ENCODE measurements at regions not wholly inside any gene's neighbourhood (a gene's known extent, or its start where the extent isn't known, plus 50 kb on each side); places are given as distances from the start of the nearest gene placed in this dataset.
"Not testable (repeated sequence)": the region's sequence is repeated elsewhere in the genome, so short reads cannot be mapped to it uniquely, and the experiment has no call there.

DNA sequence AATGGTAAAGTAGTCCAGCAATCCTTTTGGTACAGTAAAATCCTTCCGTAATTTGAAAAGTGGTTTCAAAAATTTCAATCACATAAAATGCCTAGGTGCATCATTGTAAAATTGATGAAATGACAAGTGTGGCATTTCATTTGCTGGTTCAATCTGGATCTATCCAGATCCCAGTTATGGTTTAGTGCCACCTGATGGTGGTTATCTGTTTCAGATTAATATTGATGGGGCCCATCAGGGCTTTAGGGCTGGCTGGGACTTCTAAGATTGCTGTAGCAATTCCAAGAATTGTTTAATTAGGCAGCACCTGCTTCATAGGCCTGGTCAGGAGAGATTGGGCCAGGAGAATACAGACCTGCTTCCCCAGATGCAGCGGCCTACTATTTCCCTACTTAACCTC is 55.5 kb upstream of the PIK3C3 start:
- Mint-ChIP-seq H3K27me3 (peaks cover 18% of the 10 kb centered on the region), H3K4me1 (no peaks in the 10 kb centered on the region), H3K4me3 (no peak overlapping the region), H3K27ac (no peak overlapping the region), H3K9me3 (no peaks in the 10 kb centered on the region)
- DNase-seq (no peak), ATAC-seq (no peak)

DNA sequence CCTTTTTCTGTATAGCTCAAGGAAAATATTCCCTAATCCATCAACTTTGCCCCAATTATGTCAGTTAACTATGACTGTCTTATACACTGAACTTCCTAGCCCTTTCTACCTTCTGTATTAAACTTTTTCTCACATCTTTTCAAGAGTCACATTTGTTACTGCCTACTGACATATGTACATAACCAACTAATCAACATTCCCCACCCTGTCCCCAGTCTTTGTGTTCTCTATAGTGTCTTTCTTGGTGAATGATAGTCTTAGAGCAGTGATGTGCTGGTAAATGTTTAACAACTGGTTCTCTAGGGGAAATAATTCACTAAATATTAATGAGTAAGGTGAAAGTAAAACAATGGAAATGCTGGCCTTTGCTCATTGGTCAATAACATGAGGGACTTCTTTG is 61.6 kb upstream of the PIK3C3 start:
- peaks cover 18% of the 10 kb centered on the region for H3K27me3 Mint-ChIP-seq
- H3K4me1 Mint-ChIP-seq = no peaks in the 10 kb centered on the region

DNA sequence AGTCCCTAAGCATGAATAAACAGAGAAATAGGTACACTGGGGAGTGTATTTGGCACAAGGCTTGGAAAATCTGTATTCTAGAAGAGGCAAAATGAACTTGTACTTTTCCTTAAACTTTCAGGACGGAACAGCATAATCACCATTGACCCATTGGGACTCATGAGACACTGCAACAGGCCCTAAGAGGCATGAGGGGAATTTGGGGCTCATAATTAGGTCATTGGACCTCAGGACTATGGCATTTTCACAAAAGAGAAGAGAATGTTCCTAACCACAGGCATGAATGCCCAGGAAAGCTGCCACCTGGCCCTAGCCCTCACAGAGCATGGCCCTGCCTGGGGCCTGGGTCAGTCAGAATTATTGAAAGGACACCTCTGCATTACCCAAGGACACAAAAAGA is 67.9 kb upstream of the PIK3C3 start:
- Mint-ChIP-seq H3K4me3 (no peak overlapping the region), H3K4me1 (no peaks in the 10 kb centered on the region), H3K27me3 (no peaks in the 10 kb centered on the region), H3K9me3 (no peaks in the 10 kb centered on the region), H3K27ac (no peak overlapping the region)
- ATAC-seq (no peak), DNase-seq (no peak)

More for the DNA sequence above, 61.6 kb upstream of the PIK3C3 start:
- no peaks in the 10 kb centered on the region for H3K9me3 Mint-ChIP-seq
- H3K4me3 Mint-ChIP-seq = no peak overlapping the region
- DNase-seq = no peak
- no peak overlapping the region for H3K27ac Mint-ChIP-seq
- ATAC-seq = no peak

DNA sequence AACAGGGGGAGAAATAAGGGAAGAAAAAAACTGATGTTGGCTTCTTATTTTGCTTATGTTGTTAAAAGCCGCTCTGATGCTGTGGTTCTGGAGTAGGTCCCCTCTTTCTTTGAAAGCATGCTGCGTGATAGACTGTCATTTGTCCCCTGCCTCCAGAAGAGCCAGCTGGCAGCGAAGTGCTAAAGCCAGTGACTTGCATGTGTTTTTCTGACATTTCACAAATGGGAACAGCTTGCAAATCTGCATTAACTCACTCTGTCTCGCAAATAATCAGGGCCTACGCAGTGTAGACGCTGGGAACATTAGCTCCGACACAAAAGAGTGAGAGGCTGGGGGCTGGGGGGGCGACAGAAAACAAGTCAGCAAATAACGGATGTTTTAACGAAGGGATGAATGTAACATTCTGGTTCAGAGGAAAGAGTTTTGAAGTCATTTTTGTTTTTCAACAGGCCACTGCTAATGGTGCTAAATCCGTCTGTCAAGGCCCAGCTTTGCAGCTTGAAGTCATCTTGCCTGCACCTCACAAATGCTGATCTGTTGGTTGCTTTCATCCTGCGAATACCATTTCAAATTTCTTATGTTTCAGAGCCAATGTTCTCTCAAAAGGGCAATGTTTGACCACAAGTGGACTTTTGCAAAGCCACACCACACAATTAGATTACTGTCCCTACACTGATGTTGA is 68.8 kb upstream of the PIK3C3 start:
- H3K27ac Mint-ChIP-seq = no peak overlapping the region
- no peaks in the 10 kb centered on the region for H3K27me3 Mint-ChIP-seq
- no peaks in the 10 kb centered on the region for H3K9me3 Mint-ChIP-seq
- no peaks in the 10 kb centered on the region for H3K4me1 Mint-ChIP-seq
- ATAC-seq = no peak
- no peak overlapping the region for H3K4me3 Mint-ChIP-seq
- DNase-seq = no peak

DNA sequence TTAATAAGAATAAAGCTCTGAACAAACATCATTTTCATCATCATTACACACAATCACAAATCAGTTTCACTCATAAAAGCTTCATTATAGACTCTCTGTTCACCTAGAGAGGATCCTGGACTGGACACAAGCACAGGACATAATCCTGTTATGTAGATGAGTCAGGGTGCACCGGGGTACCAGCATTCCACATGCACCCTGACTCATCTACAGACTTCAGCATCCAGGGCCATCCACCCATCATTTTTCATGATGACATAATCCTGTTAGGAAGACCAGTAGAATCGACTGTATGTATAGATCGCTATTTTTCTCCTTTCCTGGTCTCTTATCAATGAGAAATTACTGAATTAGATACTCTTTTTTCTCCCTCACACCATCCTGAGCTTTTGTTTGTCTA is 73.7 kb upstream of the PIK3C3 start:
- no peaks in the 10 kb centered on the region for H3K27me3 Mint-ChIP-seq
- H3K27ac Mint-ChIP-seq = no peak overlapping the region
- no peak overlapping the region for H3K4me3 Mint-ChIP-seq
- DNase-seq (no peak), ATAC-seq (no peak)
- no peaks in the 10 kb centered on the region for H3K4me1 Mint-ChIP-seq
- H3K9me3 Mint-ChIP-seq = no peaks in the 10 kb centered on the region

DNA sequence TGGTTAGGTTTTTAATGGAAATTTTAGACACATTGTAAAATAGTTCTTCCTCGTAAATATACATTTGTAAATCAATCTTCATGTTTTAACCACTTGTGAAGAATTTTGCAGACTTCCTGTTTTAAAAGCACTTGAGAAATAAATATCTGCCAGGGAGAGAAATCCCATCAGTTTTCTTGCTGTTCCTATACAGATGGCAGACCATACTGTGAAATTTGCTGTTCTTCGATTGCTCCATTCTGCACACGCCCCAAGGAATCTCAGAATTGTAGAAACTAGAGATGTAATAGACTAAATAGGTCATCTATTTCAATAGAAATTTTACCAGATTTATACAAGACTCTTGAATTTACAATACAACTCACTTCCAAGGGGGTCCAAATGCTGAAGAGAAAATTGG is 75.8 kb upstream of the PIK3C3 start:
- no peaks in the 10 kb centered on the region for H3K9me3 Mint-ChIP-seq
- ATAC-seq (no peak), DNase-seq (no peak)
- H3K4me3 Mint-ChIP-seq = no peak overlapping the region
- H3K4me1 Mint-ChIP-seq = no peaks in the 10 kb centered on the region
- no peaks in the 10 kb centered on the region for H3K27me3 Mint-ChIP-seq
- H3K27ac Mint-ChIP-seq = no peak overlapping the region

GRCh38 chr18:41875094-41875780 is 79.8 kb upstream of the PIK3C3 start:
- no peaks in the 10 kb centered on the region for H3K9me3 Mint-ChIP-seq
- DNase-seq = no peak
- no peaks in the 10 kb centered on the region for H3K27me3 Mint-ChIP-seq
- no peak overlapping the region for H3K27ac Mint-ChIP-seq
- H3K4me1 Mint-ChIP-seq = no peaks in the 10 kb centered on the region
- no peak for ATAC-seq
- H3K4me3 Mint-ChIP-seq = no peak overlapping the region

GRCh38 chr18:41873730-41874129 is 81.3 kb upstream of the PIK3C3 start:
- ATAC-seq = no peak
- H3K4me1 Mint-ChIP-seq = no peaks in the 10 kb centered on the region

GRCh38 chr18:41872206-41872605 is 82.8 kb upstream of the PIK3C3 start:
- no peaks in the 10 kb centered on the region for H3K4me1 Mint-ChIP-seq
- H3K4me3 Mint-ChIP-seq = no peak overlapping the region
- H3K27ac Mint-ChIP-seq = no peak overlapping the region
- H3K9me3 Mint-ChIP-seq = no peaks in the 10 kb centered on the region
- no peak for ATAC-seq
- no peak for DNase-seq
- H3K27me3 Mint-ChIP-seq = no peaks in the 10 kb centered on the region

More at GRCh38 chr18:41873730-41874129, 81.3 kb upstream of the PIK3C3 start:
- Mint-ChIP-seq H3K4me3 (no peak overlapping the region), H3K27ac (no peak overlapping the region), H3K27me3 (no peaks in the 10 kb centered on the region), H3K9me3 (no peaks in the 10 kb centered on the region)
- DNase-seq = no peak

GRCh38 chr18:41871229-41872000 is 83.6 kb upstream of the PIK3C3 start:
- Mint-ChIP-seq H3K4me1 (no peaks in the 10 kb centered on the region), H3K4me3 (no peak overlapping the region), H3K9me3 (no peaks in the 10 kb centered on the region)

GRCh38 chr18:41870817-41871216 is 84.2 kb upstream of the PIK3C3 start:
- Mint-ChIP-seq H3K4me1 (no peaks in the 10 kb centered on the region), H3K27ac (peak overlapping the region in 1 of 2 donors; percentile 52), H3K27me3 (no peaks in the 10 kb centered on the region), H3K4me3 (no peak overlapping the region), H3K9me3 (no peaks in the 10 kb centered on the region)
- ATAC-seq (no peak), DNase-seq (no peak)

More at GRCh38 chr18:41871229-41872000, 83.6 kb upstream of the PIK3C3 start:
- H3K27me3 Mint-ChIP-seq = no peaks in the 10 kb centered on the region
- DNase-seq = no peak
- no peak for ATAC-seq
- no peak overlapping the region for H3K27ac Mint-ChIP-seq

- DNase-seq = no peak
- Mint-ChIP-seq H3K9me3 (no peaks in the 10 kb centered on the region), H3K4me3 (no peak overlapping the region), H3K27me3 (no peaks in the 10 kb centered on the region), H3K27ac (no peak overlapping the region), H3K4me1 (no peaks in the 10 kb centered on the region)
- no peak for ATAC-seq
These were observed 84.8 kb upstream of the PIK3C3 start for GRCh38 chr18:41870191-41870590.

GRCh38 chr18:41865796-41866195 is 89.2 kb upstream of the PIK3C3 start:
- H3K9me3 Mint-ChIP-seq, H3K4me1 Mint-ChIP-seq, ATAC-seq, DNase-seq, H3K27me3 Mint-ChIP-seq, H3K4me3 Mint-ChIP-seq, H3K27ac Mint-ChIP-seq: not testable (repeated sequence)

GRCh38 chr18:41864216-41864615 is 90.8 kb upstream of the PIK3C3 start:
- Mint-ChIP-seq H3K9me3 (no peaks in the 10 kb centered on the region), H3K4me1 (no peaks in the 10 kb centered on the region), H3K27ac (no peak overlapping the region), H3K4me3 (no peak overlapping the region), H3K27me3 (peaks cover 8% of the 10 kb centered on the region)
- DNase-seq (no peak), ATAC-seq (no peak)

DNA sequence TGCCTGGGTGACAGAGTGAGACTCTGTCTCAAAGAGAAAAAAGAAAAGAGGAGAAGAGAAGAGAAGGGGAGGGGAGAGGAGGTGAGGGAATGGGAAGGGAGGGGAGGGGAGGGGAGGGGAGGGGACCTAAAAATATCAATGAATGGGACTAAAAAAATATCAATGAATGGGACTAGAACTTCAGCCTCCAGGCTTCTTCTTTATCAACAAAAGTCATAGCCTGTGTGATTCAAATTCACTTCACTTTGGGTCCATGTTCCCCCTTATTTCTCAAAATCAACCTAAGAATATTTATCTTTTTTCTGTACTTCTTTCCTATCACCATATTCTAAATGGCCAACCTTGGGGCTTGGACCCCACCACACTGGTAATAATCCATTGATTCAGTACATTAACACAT is 92.1 kb upstream of the PIK3C3 start:
- DNase-seq (no peak), ATAC-seq (no peak)
- peaks cover 8% of the 10 kb centered on the region for H3K27me3 Mint-ChIP-seq

DNA sequence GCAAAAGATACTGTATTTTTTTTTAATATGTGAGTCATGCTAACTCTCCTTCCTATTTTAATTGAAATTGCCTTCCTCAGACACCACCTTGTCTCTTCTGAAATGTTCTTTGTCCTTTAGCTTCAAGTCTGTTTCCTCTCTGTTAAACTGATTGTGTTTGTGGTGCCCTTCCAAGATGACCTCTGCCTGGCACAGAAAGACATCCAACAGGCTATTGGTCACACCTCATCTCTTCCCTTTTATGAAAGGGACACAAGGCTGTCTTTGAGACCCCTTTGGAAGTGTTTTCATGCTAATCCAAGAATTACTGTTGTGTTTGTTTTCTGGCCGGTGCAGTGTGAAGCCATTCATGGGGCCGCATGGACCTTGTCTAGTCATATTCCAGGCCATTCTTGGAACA is 94.0 kb upstream of the PIK3C3 start:
- H3K27ac Mint-ChIP-seq = no peak overlapping the region
- no peaks in the 10 kb centered on the region for H3K9me3 Mint-ChIP-seq
- peaks cover 8% of the 10 kb centered on the region for H3K27me3 Mint-ChIP-seq

More for the DNA sequence above, 92.1 kb upstream of the PIK3C3 start:
- Mint-ChIP-seq H3K9me3 (no peaks in the 10 kb centered on the region), H3K4me1 (no peaks in the 10 kb centered on the region), H3K27ac (no peak overlapping the region), H3K4me3 (no peak overlapping the region)

More for the DNA sequence above, 94.0 kb upstream of the PIK3C3 start:
- no peak for ATAC-seq
- no peak overlapping the region for H3K4me3 Mint-ChIP-seq
- DNase-seq = no peak
- no peaks in the 10 kb centered on the region for H3K4me1 Mint-ChIP-seq
